Urothelium cell line (cell line): ENCODE measurements at regions not wholly inside any gene's neighbourhood (a gene's known extent, or its start where the extent isn't known, plus 50 kb on each side); places are given as distances from the start of the nearest gene placed in this dataset.
"Not testable (repeated sequence)": the region's sequence is repeated elsewhere in the genome, so short reads cannot be mapped to it uniquely, and the experiment has no call there.

ENCODE experiments used
- DNase-seq: peaks from one replicate; pipeline ENCODE4 v3.0.0; 2011; ENCODE audit warnings: low spot score, mixed read lengths
- FAIRE-seq: peaks from 2 replicates; lab custom pipeline; 2011; peaks lifted over from hg19 to GRCh38; lab: Jason Lieb, UNC

- not testable (repeated sequence) for FAIRE-seq, DNase-seq
These were observed 118.3 kb downstream of the LRRC37A3 start for GRCh38 chr17:64800987-64801386.

DNA sequence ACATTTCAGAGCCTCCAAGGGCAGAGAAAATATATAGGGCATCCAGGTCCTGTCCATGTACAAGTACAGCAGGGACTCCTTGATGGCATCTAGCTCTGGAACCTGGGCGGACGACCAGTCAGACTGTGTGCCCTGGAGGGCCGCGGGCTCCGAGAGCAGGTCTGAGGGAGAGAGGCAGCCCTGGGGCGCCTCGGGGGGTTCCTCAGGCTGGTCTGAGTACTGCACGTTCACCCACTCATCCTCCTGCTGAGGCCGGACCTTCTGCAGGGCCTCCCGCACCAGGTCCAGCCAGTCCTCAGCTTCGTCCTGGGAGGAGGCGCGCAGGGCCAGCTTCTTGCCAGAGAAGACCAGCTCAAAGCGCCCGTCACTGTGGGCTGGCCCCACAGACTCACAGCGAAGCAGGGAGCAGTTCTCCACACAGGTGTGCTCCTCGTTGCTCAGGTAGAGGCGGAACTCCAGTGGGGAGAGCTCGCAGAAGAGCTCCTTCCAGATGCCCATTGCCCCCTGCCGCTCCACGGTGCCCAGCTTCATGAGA lies 118.8 kb downstream of the LRRC37A3 start:
- DNase-seq, FAIRE-seq: not testable (repeated sequence)

DNA sequence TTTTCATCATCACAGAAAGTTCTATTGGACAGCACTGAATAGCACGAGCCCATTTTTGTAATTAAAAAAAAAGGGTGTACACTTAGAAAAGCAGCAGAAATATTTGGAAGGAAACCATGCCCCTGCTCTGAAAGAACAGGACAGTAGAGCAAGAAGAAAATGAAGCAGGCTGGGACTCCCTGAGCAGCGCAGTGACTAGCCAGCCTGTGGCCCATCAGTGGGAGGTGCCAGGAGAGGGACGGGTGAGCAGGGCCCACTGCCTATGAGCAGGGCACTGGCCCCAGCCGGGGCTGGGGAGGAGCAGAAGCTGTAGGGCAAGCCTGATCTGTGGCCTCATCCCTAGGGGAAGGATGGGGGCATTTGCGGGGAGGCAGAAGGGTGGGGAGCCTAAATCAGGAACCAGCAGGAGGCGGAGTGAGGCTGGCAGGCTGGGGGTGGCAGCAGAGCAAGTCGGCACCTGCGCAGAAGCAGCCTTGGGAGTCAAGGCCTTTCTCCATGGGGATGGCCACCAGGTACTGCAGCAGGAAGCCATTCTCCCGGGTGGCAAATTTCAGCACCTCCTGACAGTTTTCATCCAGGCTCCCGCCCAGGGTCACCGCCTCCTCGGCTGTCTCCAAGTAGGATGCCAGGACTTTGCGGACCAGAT lies 119.6 kb downstream of the LRRC37A3 start:
- DNase-seq, FAIRE-seq: not testable (repeated sequence)

DNA sequence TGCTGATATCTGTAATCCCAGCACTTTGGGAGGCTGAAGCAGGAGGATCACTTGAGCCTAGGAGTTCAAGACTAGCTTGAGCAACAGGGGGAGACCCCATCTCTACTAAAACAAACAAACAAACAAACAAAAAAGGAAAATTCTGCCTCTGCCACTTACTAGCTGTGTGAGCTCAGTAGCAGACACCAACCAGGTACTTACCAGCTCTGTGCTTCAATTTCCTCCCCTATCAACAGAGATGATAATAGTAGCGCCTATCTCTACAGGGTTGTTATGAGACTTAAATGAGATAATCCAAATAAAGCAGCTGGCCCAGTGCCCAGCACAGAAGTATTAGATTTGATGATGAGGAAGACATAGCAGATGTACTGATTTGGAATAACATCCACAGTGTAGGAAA lies 120.3 kb downstream of the LRRC37A3 start:
- DNase-seq, FAIRE-seq: not testable (repeated sequence)

- not testable (repeated sequence) for FAIRE-seq, DNase-seq
These were observed 120.8 kb downstream of the LRRC37A3 start for GRCh38 chr17:64798489-64798790.

GRCh38 chr17:64797746-64798488 lies 121.4 kb downstream of the LRRC37A3 start:
- FAIRE-seq, result peak; percentile 48
- DNase-seq, result not testable (repeated sequence)

- DNase-seq, FAIRE-seq: not testable (repeated sequence)
These were observed 123.9 kb downstream of the LRRC37A3 start for GRCh38 chr17:64795342-64795741.

- not testable (repeated sequence) for DNase-seq, FAIRE-seq
These were observed 124.6 kb downstream of the LRRC37A3 start for GRCh38 chr17:64794548-64795274.

- FAIRE-seq, DNase-seq: not testable (repeated sequence)
These were observed 125.2 kb downstream of the LRRC37A3 start for GRCh38 chr17:64794113-64794512.

DNA sequence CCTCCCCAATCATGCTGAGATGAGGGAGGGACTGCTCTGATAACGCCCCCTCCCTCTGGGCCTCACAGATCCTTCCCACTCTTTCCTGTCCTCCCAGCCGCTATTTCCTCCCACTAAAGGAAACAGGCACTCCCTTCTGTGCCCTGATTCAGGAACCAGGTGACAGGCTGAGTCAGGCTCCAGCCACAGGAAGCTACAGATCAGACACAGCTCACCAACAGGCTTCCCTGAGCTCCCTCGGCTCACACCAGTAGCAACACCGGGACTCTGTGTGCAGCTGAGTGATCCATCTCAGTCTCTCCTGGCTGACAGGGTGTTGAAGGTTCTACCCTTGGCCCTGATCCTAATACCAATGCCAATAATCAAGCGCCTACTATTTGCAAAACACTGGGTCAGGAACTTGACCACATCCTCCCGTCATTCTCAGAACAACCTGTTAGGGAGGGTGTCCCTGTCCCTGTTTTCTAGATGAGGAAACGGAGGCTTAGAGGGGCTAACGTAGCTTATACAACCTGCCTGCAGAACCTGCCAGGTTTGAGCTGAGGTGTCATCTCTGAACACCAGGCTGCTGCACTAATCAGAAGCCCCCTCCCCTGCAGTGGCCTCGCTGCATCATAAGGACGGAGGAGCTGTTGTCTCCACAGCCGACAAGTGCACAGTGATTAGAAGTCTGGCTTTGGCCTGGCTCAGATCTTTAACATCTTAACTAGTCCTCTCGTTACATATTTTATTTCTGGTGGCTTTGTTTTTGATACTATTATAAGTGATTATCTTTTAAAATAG lies 126.3 kb downstream of the LRRC37A3 start:
- FAIRE-seq (peak; percentile 93), DNase-seq (peak; percentile 49)

- DNase-seq, FAIRE-seq: not testable (repeated sequence)
These were observed 127.0 kb downstream of the LRRC37A3 start for GRCh38 chr17:64792276-64792675.

- not testable (repeated sequence) for FAIRE-seq, DNase-seq
These were observed 127.6 kb downstream of the LRRC37A3 start for GRCh38 chr17:64791691-64792090.

- not testable (repeated sequence) for FAIRE-seq
These were observed 128.1 kb downstream of the LRRC37A3 start for GRCh38 chr17:64791226-64791625.

DNA sequence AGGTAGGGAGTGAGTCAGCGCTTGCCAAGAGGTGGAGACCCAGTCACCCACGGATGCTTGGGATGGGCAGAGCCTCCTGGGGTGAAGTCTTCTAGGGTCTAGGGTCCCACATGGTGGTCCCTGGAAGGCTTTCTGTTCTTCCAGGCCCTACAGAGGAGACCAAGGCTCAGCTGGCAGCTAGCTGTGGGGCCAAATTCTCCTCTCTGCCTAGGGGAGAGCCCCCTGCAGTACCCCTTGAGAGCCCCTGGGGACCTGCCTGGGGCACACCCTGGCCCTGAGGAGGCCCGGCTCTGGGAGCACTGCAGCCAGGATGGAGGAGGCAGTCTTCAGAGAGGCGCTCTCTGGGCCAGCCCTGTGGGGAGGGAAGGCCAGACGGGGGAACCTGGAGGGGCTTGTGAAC lies 128.6 kb upstream of the SMURF2 start:
- DNase-seq, FAIRE-seq: not testable (repeated sequence)

More at GRCh38 chr17:64791226-64791625, 128.1 kb downstream of the LRRC37A3 start:
- not testable (repeated sequence) for DNase-seq

DNA sequence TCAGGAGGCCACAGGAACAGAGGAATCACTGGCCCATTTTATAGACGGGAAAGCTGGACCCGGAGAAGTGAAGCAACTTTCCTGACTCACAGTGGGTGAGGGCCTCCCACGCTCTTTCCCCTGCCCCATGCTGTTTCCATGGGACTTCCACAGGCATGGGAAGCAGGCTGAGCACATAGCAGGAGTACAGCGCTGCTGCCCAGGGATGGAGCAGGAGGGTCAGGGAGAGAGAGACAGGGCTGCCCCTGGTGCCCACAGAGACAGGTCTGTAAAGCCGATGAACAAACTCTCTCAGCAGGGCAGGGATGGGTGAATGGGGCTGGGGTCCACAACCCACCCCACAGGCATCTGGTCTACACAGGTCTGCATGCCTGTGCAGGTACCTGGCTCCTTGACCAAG lies 128.1 kb upstream of the SMURF2 start:
- not testable (repeated sequence) for FAIRE-seq, DNase-seq

- not testable (repeated sequence) for DNase-seq, FAIRE-seq
These were observed 126.9 kb upstream of the SMURF2 start for GRCh38 chr17:64789061-64789445.

DNA sequence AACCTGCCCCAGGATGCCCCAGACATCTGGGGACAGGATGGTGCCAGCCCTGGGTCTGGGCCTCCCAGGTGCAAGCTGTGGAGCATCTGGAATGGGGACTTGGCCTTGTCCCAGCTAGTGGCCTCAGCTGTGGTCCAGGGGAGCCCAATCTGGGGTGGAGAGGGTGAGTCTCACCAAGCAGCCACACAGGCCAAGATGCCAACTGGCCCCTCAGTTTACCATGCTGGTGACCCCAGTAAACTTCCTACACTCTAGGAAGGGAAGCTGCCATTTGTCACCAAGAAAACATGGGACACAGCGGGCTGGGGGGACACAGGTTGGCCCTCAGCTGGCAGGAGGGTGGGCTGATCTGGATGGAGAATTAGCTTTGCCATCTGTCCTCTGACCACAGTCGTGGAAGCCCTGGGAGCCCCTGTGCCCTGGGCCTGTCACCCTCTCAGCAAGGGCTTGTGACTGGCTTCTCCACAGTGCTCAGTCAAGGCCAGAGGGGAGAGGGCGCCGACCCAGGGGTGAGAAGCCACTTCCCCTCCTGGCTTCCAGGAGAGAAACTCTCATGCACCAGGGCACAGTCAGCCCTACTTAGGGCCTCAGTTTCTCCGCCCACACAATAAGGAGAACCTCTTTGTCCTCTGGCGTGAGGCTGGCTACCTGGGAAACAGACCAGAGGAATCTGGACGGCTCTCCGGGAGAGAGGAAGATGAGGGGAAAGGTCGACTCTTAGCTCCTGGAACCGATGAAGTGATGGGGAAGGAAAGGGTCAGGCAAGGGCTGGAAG lies 126.4 kb upstream of the SMURF2 start:
- DNase-seq, result no peak
- no peak for FAIRE-seq

GRCh38 chr17:64787921-64788271 lies 125.8 kb upstream of the SMURF2 start:
- no peak for DNase-seq
- no peak for FAIRE-seq

DNA sequence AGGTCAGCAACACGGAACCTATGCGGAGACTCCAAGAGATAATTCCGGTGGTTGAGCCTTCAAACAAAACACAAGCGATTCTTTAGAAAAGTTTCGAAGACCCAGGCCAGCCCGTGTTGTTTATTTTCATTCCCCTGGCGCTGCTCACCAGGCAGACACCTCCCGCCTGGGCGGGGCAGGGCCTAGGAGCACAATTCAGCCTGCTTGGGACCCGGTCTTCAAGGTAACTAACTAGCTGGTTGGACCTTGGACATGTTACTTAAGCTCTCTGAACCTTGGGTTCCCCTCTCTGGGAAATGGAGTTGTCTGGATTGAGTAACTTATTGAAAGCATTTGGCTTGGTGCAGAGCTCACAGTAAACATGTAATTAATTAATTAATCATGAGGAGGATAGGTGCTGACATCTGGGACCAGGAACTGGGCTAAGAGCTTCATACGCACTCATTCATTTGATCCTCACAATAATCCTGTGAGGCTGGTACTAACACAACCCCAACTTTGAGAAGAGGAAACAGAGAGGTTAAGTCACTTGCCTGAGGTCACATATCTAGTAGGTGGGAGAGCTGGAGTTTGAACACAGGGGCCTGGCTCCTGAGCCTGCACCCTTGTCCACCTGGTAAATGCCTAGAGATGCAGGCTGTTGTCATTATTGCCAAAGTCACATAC lies 125.3 kb upstream of the SMURF2 start:
- FAIRE-seq, result no peak
- DNase-seq, result no peak
